Lower lobe of right lung (tissue), 2 donors: ENCODE measurements at regions not wholly inside any gene's neighbourhood (a gene's known extent, or its start where the extent isn't known, plus 50 kb on each side); places are given as distances from the start of the nearest gene placed in this dataset.

Source experiments
- ATAC-seq, 2 donors: fragments of 200-7000 bp; cut with Tn5 transposase; one replicate each; pipeline ENCODE4 v1.9.1; 2020 to 2022; ENCODE audit warnings: mild to moderate bottlenecking in 2 of 2, moderate library complexity in 2 of 2
- DNase-seq: peaks from one replicate; pipeline ENCODE4 v3.0.0-alpha.2; 2020
- H3K27ac ChIP-seq: fragments of 200-600 bp; one replicate; pipeline ENCODE4 v1.8.0; 2022
- H3K27me3 ChIP-seq: fragments of 200-600 bp; one replicate; pipeline ENCODE4 v1.8.0; 2022; ENCODE audit warnings: low read depth
- H3K36me3 ChIP-seq: fragments of 200-600 bp; one replicate; pipeline ENCODE4 v1.8.0; 2022; ENCODE audit warnings: mild to moderate bottlenecking
- H3K4me1 ChIP-seq: fragments of 200-600 bp; one replicate; pipeline ENCODE4 v1.8.0; 2022
- H3K4me3 ChIP-seq: fragments of 200-600 bp; one replicate; pipeline ENCODE4 v1.8.0; 2022; ENCODE audit warnings: mild to moderate bottlenecking
- H3K9me3 ChIP-seq: fragments of 200-600 bp; one replicate; pipeline ENCODE4 v1.8.0; 2022
- CTCF ChIP-seq: fragments of 200-600 bp; IDR thresholded peaks from one replicate; pipeline ENCODE4 v1.8.0; 2022; ENCODE audit warnings: antibody characterized with exemption, mild to moderate bottlenecking
- intact Hi-C: fragments of 100-400 bp; cut with DNase I; formaldehyde crosslinking; loops from one replicate; pipeline ENCODE4 v1.11.0; 2022
- donor health status: DM: no; HTN: yes; CAD: no; lungs with severe emphysema.

GRCh38 chr3:64957408-64958198, 269.8 kb upstream of the ADAMTS9 start:
- Histone ChIP-seq H3K4me1 (peaks cover 20% of the 10 kb centered on the region), H3K36me3 (no peaks in the 10 kb centered on the region), H3K27me3 (no peaks in the 10 kb centered on the region), H3K27ac (no peak overlapping the region), H3K9me3 (no peaks in the 10 kb centered on the region), H3K4me3 (no peak overlapping the region)
- no peak for ATAC-seq
- DNase-seq, result no peak
- no peak for TF ChIP-seq CTCF
- intact Hi-C loops, result no loop called here

- H3K27me3 ChIP-seq, result no peaks in the 10 kb centered on the region
- no peaks in the 10 kb centered on the region for H3K9me3 ChIP-seq
- DNase-seq (no peak), ATAC-seq (no peak)
- no peak overlapping the region for H3K4me3 ChIP-seq
- no peak overlapping the region for H3K27ac ChIP-seq
- intact Hi-C loops, result no loop called here
- no peaks in the 10 kb centered on the region for H3K36me3 ChIP-seq
- H3K4me1 ChIP-seq, result peaks cover 20% of the 10 kb centered on the region
- no peak for TF ChIP-seq CTCF
These were observed 269.0 kb upstream of the ADAMTS9 start for GRCh38 chr3:64956711-64957325.

GRCh38 chr3:64954995-64955636, 267.3 kb upstream of the ADAMTS9 start:
- peak; percentile 74 to 87 for ATAC-seq
- intact Hi-C loops, result no loop called here

GRCh38 chr3:64945171-64945729, 257.4 kb upstream of the ADAMTS9 start:
- peaks cover 16% of the 10 kb centered on the region for H3K4me1 ChIP-seq
- H3K4me3 ChIP-seq, result no peak overlapping the region
- intact Hi-C loops, result no loop called here
- H3K27me3 ChIP-seq, result no peaks in the 10 kb centered on the region
- peak overlapping the region; percentile 51 for H3K27ac ChIP-seq
- no peaks in the 10 kb centered on the region for H3K9me3 ChIP-seq
- ATAC-seq, result peak; percentile 51 to 58
- H3K36me3 ChIP-seq, result no peaks in the 10 kb centered on the region
- no peak for DNase-seq
- TF ChIP-seq CTCF, result no peak

More at GRCh38 chr3:64954995-64955636, 267.3 kb upstream of the ADAMTS9 start:
- DNase-seq, result no peak
- Histone ChIP-seq H3K36me3 (no peaks in the 10 kb centered on the region), H3K4me1 (peaks cover 20% of the 10 kb centered on the region), H3K27me3 (no peaks in the 10 kb centered on the region), H3K27ac (peak overlapping the region; percentile 9), H3K4me3 (no peak overlapping the region), H3K9me3 (no peaks in the 10 kb centered on the region)
- no peak for TF ChIP-seq CTCF

- Histone ChIP-seq H3K27me3 (no peaks in the 10 kb centered on the region), H3K9me3 (no peaks in the 10 kb centered on the region), H3K27ac (no peak overlapping the region), H3K4me1 (peaks cover 16% of the 10 kb centered on the region), H3K36me3 (no peaks in the 10 kb centered on the region), H3K4me3 (no peak overlapping the region)
- no peak for TF ChIP-seq CTCF
- intact Hi-C loops, result no loop called here
- ATAC-seq (no peak), DNase-seq (no peak)
These were observed 256.1 kb upstream of the ADAMTS9 start for GRCh38 chr3:64943866-64944265.
